ENCODE measurements at regions not wholly inside any gene's neighbourhood (a gene's known extent, or its start where the extent isn't known, plus 50 kb on each side); places are given as distances from the start of the nearest gene placed in this dataset.

DNA sequence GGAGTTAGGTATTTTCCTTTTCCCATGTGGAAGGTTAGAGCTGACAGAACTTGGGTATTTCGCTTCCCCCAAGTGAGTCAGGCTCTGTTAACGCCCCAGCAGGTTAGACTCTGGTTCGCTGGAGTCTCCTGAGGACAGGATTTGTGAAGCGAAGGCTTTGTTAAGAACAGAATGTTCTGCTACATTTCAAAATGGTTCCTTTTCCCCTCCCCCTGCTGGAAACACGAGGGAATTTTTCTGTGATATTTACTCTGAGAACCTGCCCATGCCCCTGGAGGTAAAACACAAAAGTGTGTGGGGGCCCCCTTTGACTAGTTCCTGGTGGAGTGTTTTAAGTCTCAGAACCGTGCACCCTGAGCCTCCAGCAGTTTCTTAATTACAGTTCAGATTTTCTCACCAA, 731.4 kb upstream of the CITED2 start:
- DNase-seq (ENCODE audit: low read depth in 2 of 3, low spot score in 1 of 3): no peak

DNA sequence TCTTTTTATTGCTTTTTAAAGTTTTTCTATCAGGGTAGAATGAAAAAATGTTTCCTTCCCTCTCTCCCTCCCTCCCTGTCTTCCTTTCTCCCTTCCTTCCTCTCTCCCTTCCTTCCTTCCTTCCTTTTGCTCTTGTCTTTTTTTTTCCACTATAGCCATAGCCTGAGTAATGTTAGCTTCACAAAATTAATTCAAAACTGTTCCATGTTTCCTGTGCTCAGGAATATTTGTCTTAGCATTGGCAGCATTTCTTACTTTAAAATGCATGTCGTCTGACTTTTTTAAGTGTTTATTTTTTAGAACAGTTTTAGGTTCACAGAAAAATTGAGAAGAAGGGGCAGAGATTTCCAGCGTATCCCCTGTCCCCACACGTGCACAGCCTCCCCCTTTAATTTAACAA, 730.8 kb upstream of the CITED2 start:
- no peak for DNase-seq (ENCODE audit: low read depth in 2 of 3, low spot score in 1 of 3)

DNA sequence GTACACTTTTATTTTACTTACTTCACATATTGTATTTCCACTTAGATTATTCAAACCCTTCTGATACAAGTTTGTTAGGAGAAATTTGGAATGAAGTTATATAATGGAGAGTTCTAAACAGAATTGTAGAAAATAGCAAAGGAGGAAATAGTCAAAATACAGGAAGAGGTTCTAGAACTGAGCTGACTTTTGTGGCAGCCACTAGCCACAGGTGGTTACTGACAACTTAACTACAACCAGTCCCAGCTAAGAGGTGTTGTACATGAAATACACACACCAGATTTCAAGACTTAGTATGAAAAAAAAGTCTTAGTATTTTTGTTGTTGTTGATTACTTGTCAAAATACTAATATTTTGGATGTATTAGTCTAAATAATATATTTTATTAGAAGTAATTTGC, 727.4 kb upstream of the CITED2 start:
- DNase-seq (ENCODE audit: low read depth in 2 of 3, low spot score in 1 of 3): no peak

DNA sequence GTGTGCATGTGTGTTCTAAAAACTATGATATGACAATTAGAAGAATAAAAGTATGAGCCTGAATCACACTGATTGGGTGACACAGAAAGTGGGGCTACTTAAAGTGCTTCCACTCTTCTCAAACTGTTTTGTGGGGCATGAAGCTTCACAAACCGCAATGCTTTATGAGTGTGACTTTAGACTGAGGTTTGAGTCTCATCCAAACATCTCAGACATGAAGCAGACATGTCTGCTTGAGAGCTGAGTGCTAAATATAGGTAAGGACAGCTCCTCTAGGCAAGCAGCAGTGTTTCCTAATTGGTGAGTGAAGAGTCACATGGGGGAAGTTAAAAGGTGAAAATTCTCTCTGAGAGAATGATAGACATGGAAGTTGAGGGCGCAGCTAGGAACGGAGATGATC, 726.9 kb upstream of the CITED2 start:
- DNase-seq (ENCODE audit: low read depth in 2 of 3, low spot score in 1 of 3): no peak

DNA sequence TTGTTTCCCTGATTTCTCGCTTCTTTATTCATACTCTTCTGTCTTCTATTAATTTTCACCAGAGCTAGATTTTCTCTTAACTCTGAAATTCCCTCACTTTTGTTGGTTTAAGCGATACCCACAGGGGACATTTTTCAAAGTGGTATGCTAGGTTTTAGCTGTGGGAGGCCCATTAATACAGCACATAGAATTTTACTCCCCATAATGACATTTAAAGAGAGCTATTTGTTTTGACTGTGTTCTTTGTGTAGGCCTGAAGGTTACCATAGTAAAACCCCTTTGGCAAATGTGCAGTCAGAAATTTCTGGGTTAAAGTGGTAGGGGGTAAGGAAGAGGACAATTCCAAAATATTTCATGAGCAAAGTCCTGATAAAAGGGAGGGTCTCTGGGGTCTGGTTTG, 721.1 kb upstream of the CITED2 start:
- no peak for DNase-seq (ENCODE audit: low read depth in 2 of 3, low spot score in 1 of 3)

DNA sequence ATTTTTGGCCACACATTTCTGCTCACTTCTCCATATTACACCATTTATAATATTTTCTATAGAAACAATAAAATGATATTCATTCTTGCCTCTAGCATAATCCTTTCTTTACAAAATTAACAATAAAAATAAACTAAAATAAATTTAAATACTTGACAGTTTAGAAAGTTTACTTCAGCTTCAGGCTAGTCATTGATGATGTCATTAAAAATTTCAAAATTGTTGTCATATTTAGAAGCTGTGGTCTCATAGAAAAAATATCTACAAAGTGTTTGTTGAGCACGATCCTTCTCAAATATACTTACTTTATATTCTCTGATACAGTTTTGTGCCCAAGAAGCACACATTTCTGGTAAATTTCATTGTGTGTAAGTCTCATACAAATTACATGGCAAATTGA, 717.4 kb upstream of the CITED2 start:
- no peak for DNase-seq (ENCODE audit: low read depth in 2 of 3, low spot score in 1 of 3)

DNA sequence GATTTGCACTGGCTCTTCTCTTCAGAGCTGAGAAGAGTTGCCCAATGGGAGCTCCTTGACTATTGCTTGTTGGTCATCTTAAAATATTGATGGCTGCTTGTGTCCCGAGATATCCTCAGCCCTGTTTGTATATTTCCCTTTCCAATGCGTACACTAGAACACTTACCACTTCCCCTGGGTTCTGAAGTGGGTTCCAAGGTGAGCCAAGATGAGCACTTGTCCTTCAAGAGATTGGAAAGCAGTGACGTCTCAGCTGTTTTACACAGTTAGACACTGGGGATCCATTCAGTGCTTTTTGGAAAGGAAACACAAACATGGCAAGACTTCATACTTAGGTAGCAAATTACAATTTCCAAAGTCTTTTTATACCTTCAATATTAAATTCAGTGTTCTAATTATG, 716.4 kb upstream of the CITED2 start:
- no peak for DNase-seq (ENCODE audit: low read depth in 2 of 3, low spot score in 1 of 3)

- no peak for DNase-seq (ENCODE audit: low read depth in 2 of 3, low spot score in 1 of 3)
Measured at GRCh38 chr6:140083375-140083774, 708.9 kb upstream of the CITED2 start.

DNA sequence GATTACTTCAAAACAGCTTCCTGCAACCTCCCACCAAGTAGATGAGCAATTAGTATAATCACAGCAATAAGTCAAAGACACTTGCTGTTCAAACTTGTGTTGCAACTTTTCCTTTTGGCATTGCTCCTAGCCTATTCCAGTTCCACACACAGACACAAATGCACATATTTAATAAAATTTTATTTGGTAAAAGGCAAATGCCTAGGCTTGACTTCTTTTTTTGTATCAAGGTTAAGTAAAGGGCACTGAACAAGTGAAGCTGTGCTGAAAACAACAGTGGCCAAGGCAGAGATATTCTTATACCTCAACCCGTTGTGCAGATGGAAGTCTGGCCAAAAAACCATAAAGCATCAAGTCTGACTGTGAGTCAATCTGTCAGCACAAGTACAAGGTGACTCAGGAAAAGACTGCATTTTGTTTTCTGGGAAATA, 708.4 kb upstream of the CITED2 start:
- no peak for DNase-seq (ENCODE audit: low read depth in 2 of 3, low spot score in 1 of 3)

- no peak for DNase-seq (ENCODE audit: low read depth in 2 of 3, low spot score in 1 of 3)
Measured at GRCh38 chr6:140079328-140079727, 704.9 kb upstream of the CITED2 start.

GRCh38 chr6:140078561-140079125, 704.2 kb upstream of the CITED2 start:
- no peak for DNase-seq (ENCODE audit: low read depth in 2 of 3, low spot score in 1 of 3)

DNA sequence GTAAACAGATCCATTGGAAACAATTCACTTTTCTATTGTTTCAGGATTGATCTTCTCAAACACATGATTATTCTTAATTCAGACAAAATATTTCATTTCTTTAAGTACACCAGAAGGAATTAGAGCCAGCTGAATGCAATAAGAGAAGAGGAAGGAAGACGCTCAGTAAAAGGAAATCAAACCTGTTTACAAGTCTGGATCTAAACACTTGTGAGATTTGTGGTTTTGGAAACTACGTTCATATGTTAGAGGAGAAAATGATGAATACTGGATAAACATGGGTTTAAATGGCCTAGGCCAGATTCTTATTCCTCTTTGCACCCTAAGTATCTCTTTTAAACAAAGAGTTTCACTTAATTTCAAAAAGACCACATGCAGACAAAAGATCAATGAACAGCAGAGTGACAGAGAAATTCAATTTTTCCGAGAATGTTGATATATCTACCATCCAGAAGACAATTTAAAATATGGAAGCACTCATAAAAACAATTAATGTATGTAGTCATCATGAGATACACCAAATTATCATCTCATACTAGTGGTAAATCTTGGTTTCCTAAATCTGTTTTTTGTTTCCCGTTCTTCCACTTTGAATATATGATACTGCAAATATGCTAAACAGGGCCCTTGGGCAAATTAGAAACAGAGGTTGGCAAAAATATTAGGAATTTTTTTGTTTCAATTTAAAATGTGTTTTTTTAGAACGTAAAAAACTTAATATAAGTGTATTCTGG, 703.5 kb upstream of the CITED2 start:
- DNase-seq (ENCODE audit: low read depth in 2 of 3, low spot score in 1 of 3): no peak

- DNase-seq (ENCODE audit: low read depth in 2 of 3, low spot score in 1 of 3): no peak
Measured at GRCh38 chr6:140076105-140076504, 701.7 kb upstream of the CITED2 start.

- no peak for DNase-seq (ENCODE audit: low read depth in 2 of 3, low spot score in 1 of 3)
Measured at GRCh38 chr6:140073456-140073855, 699.0 kb upstream of the CITED2 start.

GRCh38 chr6:140071601-140072062, 697.2 kb upstream of the CITED2 start:
- no peak for DNase-seq (ENCODE audit: low read depth in 2 of 3, low spot score in 1 of 3)

DNA sequence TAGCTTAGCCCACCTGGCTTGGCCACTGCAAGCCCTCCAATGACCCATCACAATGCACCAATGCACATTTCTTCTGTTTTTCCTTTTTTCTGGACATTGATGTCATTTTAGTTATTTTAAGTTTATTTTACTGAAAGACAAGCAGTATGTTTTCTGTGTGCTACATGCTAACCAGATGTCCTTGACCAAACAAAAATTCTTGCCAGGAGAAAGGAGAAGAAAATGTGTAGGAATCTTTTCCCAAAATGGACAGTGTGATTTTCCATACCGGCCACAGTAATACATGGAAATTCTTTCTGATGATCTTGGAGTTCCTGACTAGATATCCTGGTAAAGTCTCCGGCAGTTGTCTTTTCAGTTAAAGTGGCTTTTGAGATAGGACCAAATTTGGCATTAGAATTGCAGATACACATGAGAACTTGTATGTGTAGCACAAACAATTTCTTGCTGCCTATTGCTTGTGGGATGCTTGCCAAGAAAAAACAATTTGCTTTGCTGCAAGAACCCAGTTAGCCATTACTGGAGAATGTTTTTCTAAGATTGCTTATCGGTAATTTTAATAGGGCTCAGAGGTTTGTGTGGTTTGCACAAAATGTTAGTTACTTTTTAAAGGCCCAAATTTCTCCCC, 696.5 kb upstream of the CITED2 start:
- DNase-seq (ENCODE audit: low read depth in 2 of 3, low spot score in 1 of 3): no peak

DNA sequence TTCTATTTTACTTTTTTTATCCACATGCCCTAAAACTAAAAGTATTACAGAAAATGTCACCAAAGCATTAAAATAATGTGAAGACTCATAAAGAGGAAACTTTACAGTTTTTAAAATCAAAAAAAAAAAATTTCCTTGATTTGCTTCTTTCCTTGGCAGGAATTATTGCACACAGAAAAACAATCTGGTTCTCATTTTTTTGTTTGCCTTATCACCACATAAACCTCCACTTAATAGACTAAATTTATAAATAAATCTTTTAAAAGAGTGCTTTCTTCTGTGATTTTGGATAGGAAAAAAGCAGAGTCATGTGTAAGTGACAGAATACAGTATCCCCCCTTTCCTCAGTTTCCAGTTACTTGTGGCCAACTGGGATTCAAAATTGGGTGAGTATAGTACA, 695.1 kb upstream of the CITED2 start:
- no peak for DNase-seq (ENCODE audit: low read depth in 2 of 3, low spot score in 1 of 3)

DNA sequence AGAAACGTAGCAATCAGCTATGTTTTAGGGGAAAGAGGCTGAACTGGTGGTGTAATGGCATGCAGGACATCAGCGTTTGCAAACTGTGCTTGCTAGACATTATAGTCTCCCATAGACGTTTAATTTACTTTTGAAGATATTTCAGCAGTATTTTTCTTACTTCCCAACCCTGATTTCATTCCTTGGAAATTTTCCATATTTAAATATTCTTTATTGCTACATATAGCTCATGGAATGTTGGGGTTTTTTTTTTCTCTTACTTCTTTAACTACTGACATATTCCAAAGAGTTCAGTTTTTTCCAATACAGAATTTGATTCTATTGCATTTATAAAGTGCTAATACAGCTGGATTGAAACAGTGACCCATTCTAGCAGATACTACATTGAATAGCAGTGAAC, 694.4 kb upstream of the CITED2 start:
- DNase-seq (ENCODE audit: low read depth in 2 of 3, low spot score in 1 of 3): no peak

DNA sequence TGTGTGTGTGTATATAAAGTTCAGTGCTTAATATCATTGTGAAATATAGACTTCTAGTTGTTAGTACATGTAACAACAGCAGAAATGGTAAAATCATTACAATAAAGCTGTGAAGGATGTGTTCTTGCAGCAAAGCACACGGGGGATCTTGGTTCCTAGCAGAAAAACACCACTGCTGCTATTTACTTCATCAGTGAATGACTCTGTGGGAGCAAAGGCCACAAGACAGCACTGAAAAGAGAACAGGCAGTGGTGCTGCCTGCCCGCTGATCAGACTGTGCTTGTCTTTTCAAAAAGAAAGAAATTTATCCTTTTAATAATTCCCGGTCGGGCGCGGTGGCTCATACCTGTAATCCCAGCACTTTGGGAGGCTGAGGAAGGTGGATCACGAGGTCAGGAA, 689.9 kb upstream of the CITED2 start:
- no peak for DNase-seq (ENCODE audit: low read depth in 2 of 3, low spot score in 1 of 3)

DNA sequence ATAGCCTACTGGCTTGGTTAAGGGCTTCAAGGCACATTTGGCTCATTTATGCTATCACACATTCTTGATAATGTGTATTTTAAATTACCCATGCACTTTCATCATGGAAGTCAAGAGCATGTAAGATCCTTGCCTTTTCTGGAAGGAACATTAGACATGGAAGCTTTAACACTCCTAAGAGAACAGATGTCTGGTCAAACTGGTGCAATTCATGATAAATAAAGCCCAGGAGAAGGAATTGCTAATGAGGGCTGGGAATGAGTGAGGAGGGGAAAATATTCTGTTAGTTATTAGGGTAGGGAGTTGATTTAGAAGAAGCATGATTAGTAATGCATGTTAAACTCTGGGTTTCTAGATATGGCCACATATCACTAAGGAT, 688.6 kb upstream of the CITED2 start:
- DNase-seq (ENCODE audit: low read depth in 2 of 3, low spot score in 1 of 3): no peak

DNA sequence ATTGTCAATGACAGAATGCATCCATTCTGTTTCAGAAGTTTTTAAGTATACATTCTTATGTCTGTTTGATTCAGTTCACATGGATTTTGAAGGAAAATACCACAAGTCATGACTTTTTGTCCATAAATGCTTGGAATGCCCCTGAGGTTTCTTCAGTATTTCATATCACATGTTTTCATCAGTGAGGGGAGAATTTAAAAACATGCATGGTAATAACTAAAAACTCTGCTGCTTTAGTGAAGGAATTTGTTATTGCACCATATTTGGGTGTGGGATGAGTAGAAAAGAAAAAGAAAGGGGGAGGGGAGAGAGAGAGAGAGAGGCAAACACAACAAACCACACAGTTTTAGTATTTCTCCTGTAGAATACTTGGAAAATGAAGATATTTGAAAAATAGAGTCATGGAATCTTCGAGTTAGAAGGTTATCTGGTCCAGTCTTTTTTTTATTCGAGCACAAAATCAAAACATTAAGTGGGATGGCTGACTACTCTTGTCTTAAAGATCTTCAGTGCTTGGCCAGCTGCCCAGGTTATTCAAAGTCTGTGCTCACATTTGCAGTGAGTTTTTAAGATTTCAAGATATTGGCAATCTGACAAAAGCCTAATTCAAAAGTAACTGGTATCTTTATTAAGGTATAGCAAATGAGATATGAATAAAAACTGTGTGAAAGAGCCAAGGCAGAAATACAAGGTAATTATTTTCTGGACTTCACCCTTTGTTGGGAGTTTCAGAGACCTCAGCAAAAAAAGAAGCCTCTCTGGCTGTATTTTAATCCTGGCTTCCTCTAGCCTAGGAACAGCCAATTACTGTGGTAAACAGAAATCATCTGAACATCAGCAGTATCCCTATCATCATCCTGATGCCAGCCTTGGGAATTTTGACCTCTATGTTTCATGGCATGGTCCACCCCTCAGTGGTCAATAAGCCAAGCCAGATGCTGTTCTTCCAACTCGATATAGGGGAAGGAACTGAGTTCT, 687.9 kb upstream of the CITED2 start:
- no peak for DNase-seq (ENCODE audit: low read depth in 2 of 3, low spot score in 1 of 3)

Measured in stimulated activated CD4-positive, alpha-beta T cell treated with anti-CD3 and anti-CD28 coated beads, Interleukin-12 subunit alpha, Interleukin-12 subunit beta, amount 100 ng/mL, for 48 hours (primary cell).